ENCODE measurements at regions not wholly inside any gene's neighbourhood (a gene's known extent, or its start where the extent isn't known, plus 50 kb on each side); places are given as distances from the start of the nearest gene placed in this dataset.

GRCh38 chr14:31966896-31967668 lies 110.0 kb upstream of the ARHGAP5 start:
- no peak for DNase-seq

GRCh38 chr14:31967669-31967975 lies 109.5 kb upstream of the ARHGAP5 start:
- DNase-seq = no peak

- no peak for DNase-seq
Measured at GRCh38 chr14:31968107-31968810, 108.8 kb upstream of the ARHGAP5 start.

GRCh38 chr14:31968956-31969698 lies 108.0 kb upstream of the ARHGAP5 start:
- DNase-seq = no peak

- no peak for DNase-seq
Measured at GRCh38 chr14:31969699-31970240, 107.3 kb upstream of the ARHGAP5 start.

- DNase-seq = no peak
Measured at GRCh38 chr14:31970744-31971143, 106.4 kb upstream of the ARHGAP5 start.

GRCh38 chr14:31971612-31972011 lies 105.5 kb upstream of the ARHGAP5 start:
- DNase-seq = no peak

GRCh38 chr14:31977001-31977556 lies 100.0 kb upstream of the ARHGAP5 start:
- no peak for DNase-seq

GRCh38 chr14:31978423-31978822 lies 98.7 kb upstream of the ARHGAP5 start:
- no peak for DNase-seq

- DNase-seq = no peak
Measured at GRCh38 chr14:31982642-31983041, 94.5 kb upstream of the ARHGAP5 start.

- no peak for DNase-seq
Measured at GRCh38 chr14:31986405-31986804, 90.7 kb upstream of the ARHGAP5 start.

GRCh38 chr14:31987721-31988120 lies 89.4 kb upstream of the ARHGAP5 start:
- DNase-seq = no peak

GRCh38 chr14:31988244-31988643 lies 88.9 kb upstream of the ARHGAP5 start:
- no peak for DNase-seq

- DNase-seq = no peak
Measured at GRCh38 chr14:31990183-31990857, 86.8 kb upstream of the ARHGAP5 start.

GRCh38 chr14:31990926-31991572 lies 86.1 kb upstream of the ARHGAP5 start:
- DNase-seq = no peak

- DNase-seq = no peak
Measured at GRCh38 chr14:31992011-31992447, 85.1 kb upstream of the ARHGAP5 start.

GRCh38 chr14:31993521-31993951 lies 83.6 kb upstream of the ARHGAP5 start:
- DNase-seq = no peak

GRCh38 chr14:31994391-31995033 lies 82.6 kb upstream of the ARHGAP5 start:
- DNase-seq = no peak

GRCh38 chr14:32003585-32003984 lies 73.5 kb upstream of the ARHGAP5 start:
- DNase-seq = no peak

- no peak for DNase-seq
Measured at GRCh38 chr14:32004300-32004699, 72.8 kb upstream of the ARHGAP5 start.

- DNase-seq = no peak
Measured at GRCh38 chr14:32005628-32006027, 71.5 kb upstream of the ARHGAP5 start.

Data from NCI-H187 (cell line).